ENCODE measurements at regions not wholly inside any gene's neighbourhood (a gene's known extent, or its start where the extent isn't known, plus 50 kb on each side); places are given as distances from the start of the nearest gene placed in this dataset.

GRCh38 chr9:2271426-2271825 lies 256.3 kb downstream of the SMARCA2 start:
- no peak for TF ChIP-seq CTCF (IDR thresholded peaks at IDR 0.05)
- TF ChIP-seq POLR2AphosphoS5 (IDR thresholded peaks at IDR 0.05; ENCODE audit: low read depth, low read length): no peak

Data from Panc1 (cell line).